ENCODE measurements at regions not wholly inside any gene's neighbourhood (a gene's known extent, or its start where the extent isn't known, plus 50 kb on each side); places are given as distances from the start of the nearest gene placed in this dataset.

- no peak for TF ChIP-seq CTCF (conservative IDR thresholded peaks at IDR 0.05; ENCODE audit: low read depth)
- H3K27ac ChIP-seq = no peak overlapping the region
- POLR2A ChIA-PET (ENCODE audit: low non-redundant PET) = interaction anchor here (0.9 kb wide), 1 partner anchor 13 kb away, joined by 3 read pairs; no protein-coding TSS in a partner anchor
- CTCF ChIA-PET = interaction anchor here (0.7 kb wide), 1 partner anchor 559 kb away, joined by 3 read pairs; no protein-coding TSS in a partner anchor
- DNase-seq (ENCODE audit: low spot score) = no peak
These were observed 692.5 kb upstream of the IGFBP3 start for GRCh38 chr7:46613551-46613950.

- ChIA-PET CTCF (interaction anchor here (0.7 kb wide), 1 partner anchor 559 kb away, joined by 3 read pairs; no protein-coding TSS in a partner anchor), POLR2A (ENCODE audit: low non-redundant PET) (interaction anchor here (0.9 kb wide), 1 partner anchor 12 kb away, joined by 3 read pairs; no protein-coding TSS in a partner anchor)
- no peak for TF ChIP-seq CTCF (conservative IDR thresholded peaks at IDR 0.05; ENCODE audit: low read depth)
- H3K27ac ChIP-seq = no peak overlapping the region
- no peak for DNase-seq (ENCODE audit: low spot score)
These were observed 692.0 kb upstream of the IGFBP3 start for GRCh38 chr7:46613116-46613515.

- ChIA-PET CTCF (no interaction called here), POLR2A (ENCODE audit: low non-redundant PET) (no interaction called here)
- DNase-seq (ENCODE audit: low spot score) = no peak
- H3K27ac ChIP-seq = no peak overlapping the region
- TF ChIP-seq CTCF (conservative IDR thresholded peaks at IDR 0.05; ENCODE audit: low read depth) = no peak
These were observed 690.4 kb upstream of the IGFBP3 start for GRCh38 chr7:46611508-46611907.

- POLR2A ChIA-PET (ENCODE audit: low non-redundant PET) = no interaction called here
- H3K27ac ChIP-seq = no peak overlapping the region
- TF ChIP-seq CTCF (conservative IDR thresholded peaks at IDR 0.05; ENCODE audit: low read depth) = no peak
- DNase-seq (ENCODE audit: low spot score) = no peak
- CTCF ChIA-PET = no interaction called here
These were observed 689.7 kb upstream of the IGFBP3 start for GRCh38 chr7:46610746-46611145.

- H3K27ac ChIP-seq = no peak overlapping the region
- no peak for TF ChIP-seq CTCF (conservative IDR thresholded peaks at IDR 0.05; ENCODE audit: low read depth)
- no peak for DNase-seq (ENCODE audit: low spot score)
- ChIA-PET POLR2A (ENCODE audit: low non-redundant PET) (no interaction called here), CTCF (interaction anchor here (0.6 kb wide), 1 partner anchor 184 kb away, joined by 3 read pairs; no protein-coding TSS in a partner anchor)
These were observed 686.1 kb upstream of the IGFBP3 start for GRCh38 chr7:46607176-46607575.

GRCh38 chr7:46606761-46607160, 685.7 kb upstream of the IGFBP3 start:
- no peak overlapping the region for H3K27ac ChIP-seq
- CTCF ChIA-PET = interaction anchor here (0.6 kb wide), 1 partner anchor 185 kb away, joined by 3 read pairs; no protein-coding TSS in a partner anchor
- no peak for DNase-seq (ENCODE audit: low spot score)
- no peak for TF ChIP-seq CTCF (conservative IDR thresholded peaks at IDR 0.05; ENCODE audit: low read depth)
- POLR2A ChIA-PET (ENCODE audit: low non-redundant PET) = no interaction called here

Data from RWPE1 (cell line).